GM18517 (cell line): ENCODE measurements at regions not wholly inside any gene's neighbourhood (a gene's known extent, or its start where the extent isn't known, plus 50 kb on each side); places are given as distances from the start of the nearest gene placed in this dataset.

Experiments
- ATAC-seq: cut with Tn5 transposase; IDR thresholded peaks from one replicate; pipeline ENCODE4 v1.9.1; 2021; ENCODE audit warnings: mild to moderate bottlenecking, moderate library complexity; ENCODE audit not compliant: unreplicated experiment

- no peak for ATAC-seq
Observed at GRCh38 chr17:55584861-55585260, 73.6 kb upstream of the SMIM36 start.

GRCh38 chr17:55584055-55584685 is 72.9 kb upstream of the SMIM36 start:
- no peak for ATAC-seq

- no peak for ATAC-seq
Observed at GRCh38 chr17:55582897-55583296, 71.6 kb upstream of the SMIM36 start.

- ATAC-seq, result peak; percentile 73
Observed at GRCh38 chr17:55580596-55581133, 69.4 kb upstream of the SMIM36 start.

- peak; percentile 20 for ATAC-seq
Observed at GRCh38 chr17:55577687-55578086, 66.4 kb upstream of the SMIM36 start.

- ATAC-seq, result peak; percentile 59
Observed at GRCh38 chr17:55576996-55577586, 65.8 kb upstream of the SMIM36 start.

GRCh38 chr17:55576237-55576995 is 65.2 kb upstream of the SMIM36 start:
- ATAC-seq, result peak; percentile 14

GRCh38 chr17:55575058-55575636 is 63.9 kb upstream of the SMIM36 start:
- ATAC-seq, result no peak

- no peak for ATAC-seq
Observed at GRCh38 chr17:55572599-55572998, 61.3 kb upstream of the SMIM36 start.

GRCh38 chr17:55572139-55572538 is 60.9 kb upstream of the SMIM36 start:
- ATAC-seq, result no peak

GRCh38 chr17:55571095-55571494 is 59.8 kb upstream of the SMIM36 start:
- no peak for ATAC-seq

- no peak for ATAC-seq
Observed at GRCh38 chr17:55570391-55570790, 59.1 kb upstream of the SMIM36 start.

GRCh38 chr17:55567240-55568214 is 56.3 kb upstream of the SMIM36 start:
- ATAC-seq, result no peak

- no peak for ATAC-seq
Observed at GRCh38 chr17:55564081-55564480, 52.8 kb upstream of the SMIM36 start.

- ATAC-seq, result no peak
Observed at GRCh38 chr17:55563363-55563762, 52.1 kb upstream of the SMIM36 start.

GRCh38 chr17:55561973-55562495 is 50.8 kb upstream of the SMIM36 start:
- no peak for ATAC-seq

- no peak for ATAC-seq
Observed at GRCh38 chr17:55561316-55561972, 50.2 kb upstream of the SMIM36 start.
